T-helper 1 cell treated with Interleukin-12 subunit alpha and Interleukin-12 subunit beta and Interleukin-4 antibody, amounts not matched to agents 30 μg/mL and 1 μg/mL, for 36 hours (primary cell): ENCODE measurements at regions not wholly inside any gene's neighbourhood (a gene's known extent, or its start where the extent isn't known, plus 50 kb on each side); places are given as distances from the start of the nearest gene placed in this dataset.
"Not testable (repeated sequence)": the region's sequence is repeated elsewhere in the genome, so short reads cannot be mapped to it uniquely, and the experiment has no call there.

Source experiments
- H3K27ac Mint-ChIP-seq: one replicate; pipeline ENCODE4 v1.8.0; 2021; ENCODE audit warnings: mild to moderate bottlenecking, mixed read lengths
- H3K27me3 Mint-ChIP-seq: one replicate; pipeline ENCODE4 v1.8.0; 2021; ENCODE audit warnings: low read depth, mixed read lengths
- H3K36me3 Mint-ChIP-seq: one replicate; pipeline ENCODE4 v1.8.0; 2021; ENCODE audit warnings: low read depth, mixed read lengths
- H3K4me1 Mint-ChIP-seq: one replicate; pipeline ENCODE4 v1.8.0; 2021; ENCODE audit warnings: low read depth, mixed read lengths
- H3K4me3 Mint-ChIP-seq: one replicate; pipeline ENCODE4 v1.8.0; 2021; ENCODE audit warnings: mild to moderate bottlenecking, moderate library complexity, mixed read lengths
- H3K9me3 Mint-ChIP-seq: one replicate; pipeline ENCODE4 v1.8.0; 2021; ENCODE audit warnings: mixed read lengths

GRCh38 chr22:27610164-27610563, 191.4 kb downstream of the MN1 start:
- not testable (repeated sequence) for H3K9me3 Mint-ChIP-seq, H3K4me1 Mint-ChIP-seq, H3K4me3 Mint-ChIP-seq, H3K27ac Mint-ChIP-seq, H3K36me3 Mint-ChIP-seq
- H3K27me3 Mint-ChIP-seq, result peaks cover 26% of the 10 kb centered on the region

GRCh38 chr22:27610863-27611786, 190.4 kb downstream of the MN1 start:
- no peaks in the 10 kb centered on the region for H3K9me3 Mint-ChIP-seq
- H3K27ac Mint-ChIP-seq, result no peak overlapping the region
- no peaks in the 10 kb centered on the region for H3K4me1 Mint-ChIP-seq
- H3K4me3 Mint-ChIP-seq, result no peak overlapping the region
- H3K27me3 Mint-ChIP-seq, result peaks cover 29% of the 10 kb centered on the region
- H3K36me3 Mint-ChIP-seq, result no peaks in the 10 kb centered on the region

- H3K27me3 Mint-ChIP-seq, result peaks cover 29% of the 10 kb centered on the region
- H3K4me3 Mint-ChIP-seq, result no peak overlapping the region
- no peaks in the 10 kb centered on the region for H3K9me3 Mint-ChIP-seq
- H3K27ac Mint-ChIP-seq, result no peak overlapping the region
- H3K36me3 Mint-ChIP-seq, result no peaks in the 10 kb centered on the region
- no peaks in the 10 kb centered on the region for H3K4me1 Mint-ChIP-seq
Measured at GRCh38 chr22:27612115-27612514, 189.4 kb downstream of the MN1 start.

GRCh38 chr22:27613099-27614005, 188.2 kb downstream of the MN1 start:
- H3K4me3 Mint-ChIP-seq, result no peak overlapping the region
- peaks cover 29% of the 10 kb centered on the region for H3K27me3 Mint-ChIP-seq
- no peak overlapping the region for H3K27ac Mint-ChIP-seq
- no peaks in the 10 kb centered on the region for H3K9me3 Mint-ChIP-seq
- no peaks in the 10 kb centered on the region for H3K4me1 Mint-ChIP-seq
- H3K36me3 Mint-ChIP-seq, result no peaks in the 10 kb centered on the region

GRCh38 chr22:27614006-27614649, 187.4 kb downstream of the MN1 start:
- Mint-ChIP-seq H3K27me3 (peaks cover 29% of the 10 kb centered on the region), H3K36me3 (no peaks in the 10 kb centered on the region), H3K9me3 (no peaks in the 10 kb centered on the region), H3K27ac (no peak overlapping the region), H3K4me3 (no peak overlapping the region), H3K4me1 (no peaks in the 10 kb centered on the region)

GRCh38 chr22:27614650-27615007, 186.9 kb downstream of the MN1 start:
- Mint-ChIP-seq H3K27ac (no peak overlapping the region), H3K4me1 (no peaks in the 10 kb centered on the region), H3K36me3 (no peaks in the 10 kb centered on the region), H3K4me3 (no peak overlapping the region), H3K27me3 (peaks cover 29% of the 10 kb centered on the region), H3K9me3 (no peaks in the 10 kb centered on the region)

- Mint-ChIP-seq H3K36me3 (no peaks in the 10 kb centered on the region), H3K4me1 (no peaks in the 10 kb centered on the region), H3K27ac (no peak overlapping the region), H3K27me3 (peaks cover 29% of the 10 kb centered on the region), H3K4me3 (no peak overlapping the region), H3K9me3 (no peaks in the 10 kb centered on the region)
Measured at GRCh38 chr22:27615408-27615807, 186.1 kb downstream of the MN1 start.

GRCh38 chr22:27616033-27616432, 185.5 kb downstream of the MN1 start:
- Mint-ChIP-seq H3K27ac (no peak overlapping the region), H3K36me3 (no peaks in the 10 kb centered on the region), H3K9me3 (no peaks in the 10 kb centered on the region), H3K27me3 (peaks cover 29% of the 10 kb centered on the region), H3K4me1 (no peaks in the 10 kb centered on the region), H3K4me3 (no peak overlapping the region)

- Mint-ChIP-seq H3K27ac (no peak overlapping the region), H3K27me3 (peaks cover 27% of the 10 kb centered on the region), H3K36me3 (no peaks in the 10 kb centered on the region), H3K4me1 (no peaks in the 10 kb centered on the region), H3K9me3 (no peaks in the 10 kb centered on the region), H3K4me3 (no peak overlapping the region)
Measured at GRCh38 chr22:27617214-27617881, 184.2 kb downstream of the MN1 start.

- H3K4me3 Mint-ChIP-seq, result no peak overlapping the region
- no peaks in the 10 kb centered on the region for H3K27me3 Mint-ChIP-seq
- H3K9me3 Mint-ChIP-seq, result no peaks in the 10 kb centered on the region
- H3K27ac Mint-ChIP-seq, result no peak overlapping the region
- no peaks in the 10 kb centered on the region for H3K36me3 Mint-ChIP-seq
- H3K4me1 Mint-ChIP-seq, result no peaks in the 10 kb centered on the region
Measured at GRCh38 chr22:27620367-27621154, 181.0 kb downstream of the MN1 start.

- H3K36me3 Mint-ChIP-seq, result no peaks in the 10 kb centered on the region
- no peaks in the 10 kb centered on the region for H3K4me1 Mint-ChIP-seq
- H3K27ac Mint-ChIP-seq, result no peak overlapping the region
- H3K4me3 Mint-ChIP-seq, result no peak overlapping the region
- H3K27me3 Mint-ChIP-seq, result no peaks in the 10 kb centered on the region
- H3K9me3 Mint-ChIP-seq, result no peaks in the 10 kb centered on the region
Measured at GRCh38 chr22:27621486-27622070, 180.0 kb downstream of the MN1 start.

- no peak overlapping the region for H3K4me3 Mint-ChIP-seq
- no peaks in the 10 kb centered on the region for H3K9me3 Mint-ChIP-seq
- no peak overlapping the region for H3K27ac Mint-ChIP-seq
- no peaks in the 10 kb centered on the region for H3K27me3 Mint-ChIP-seq
- no peaks in the 10 kb centered on the region for H3K4me1 Mint-ChIP-seq
- no peaks in the 10 kb centered on the region for H3K36me3 Mint-ChIP-seq
Measured at GRCh38 chr22:27624042-27624441, 177.5 kb downstream of the MN1 start.

- H3K27ac Mint-ChIP-seq, result no peak overlapping the region
- no peaks in the 10 kb centered on the region for H3K9me3 Mint-ChIP-seq
- H3K4me1 Mint-ChIP-seq, result no peaks in the 10 kb centered on the region
- no peak overlapping the region for H3K4me3 Mint-ChIP-seq
- H3K36me3 Mint-ChIP-seq, result no peaks in the 10 kb centered on the region
- H3K27me3 Mint-ChIP-seq, result no peaks in the 10 kb centered on the region
Measured at GRCh38 chr22:27624705-27625104, 176.9 kb downstream of the MN1 start.
